GM12878 (cell line): ENCODE measurements at regions not wholly inside any gene's neighbourhood (a gene's known extent, or its start where the extent isn't known, plus 50 kb on each side); places are given as distances from the start of the nearest gene placed in this dataset.

ENCODE experiments used
- ETV6 ChIP-seq, 2 experiments: fragments of 450-650 bp in 1 of 2; IDR thresholded peaks in 1 of 2; conservative IDR thresholded peaks in 1 of 2; 2 replicates each; pipeline ENCODE4 v1.6.1; 2014; ENCODE audit warnings: antibody characterized with exemption in 1 of 2, borderline replicate concordance in 1 of 2, low read depth in 1 of 2, mild to moderate bottlenecking in 1 of 2, moderate library complexity in 1 of 2
- KDM1A ChIP-seq: fragments of 200-600 bp; sonication (generic); IDR thresholded peaks from 2 replicates; pipeline ENCODE4 v1.6.1; 2016; ENCODE audit warnings: borderline replicate concordance
- NFIC ChIP-seq: IDR thresholded peaks from 2 replicates; pipeline ENCODE4 v1.6.1; 2012; ENCODE audit warnings: low read depth, mild to moderate bottlenecking, inconsistent platforms, low read length, moderate library complexity
- TF ChIP-seq, protein P1 (sequence below): fragments of 450-650 bp; formaldehyde crosslinking; IDR thresholded peaks from 2 replicates; pipeline ENCODE4 v1.4.0; 2022; ENCODE audit warnings: mild to moderate bottlenecking, moderate library complexity
- TF ChIP-seq, protein P2 (sequence below): fragments of 150-350 bp; IDR thresholded peaks from 2 replicates; pipeline ENCODE4 v1.6.1; 2016; ENCODE audit warnings: low read depth, low read length

GRCh38 chr2:146227152-146228019, 1617.4 kb upstream of the ACVR2A start (continued):
- TF ChIP-seq, protein P1, sequence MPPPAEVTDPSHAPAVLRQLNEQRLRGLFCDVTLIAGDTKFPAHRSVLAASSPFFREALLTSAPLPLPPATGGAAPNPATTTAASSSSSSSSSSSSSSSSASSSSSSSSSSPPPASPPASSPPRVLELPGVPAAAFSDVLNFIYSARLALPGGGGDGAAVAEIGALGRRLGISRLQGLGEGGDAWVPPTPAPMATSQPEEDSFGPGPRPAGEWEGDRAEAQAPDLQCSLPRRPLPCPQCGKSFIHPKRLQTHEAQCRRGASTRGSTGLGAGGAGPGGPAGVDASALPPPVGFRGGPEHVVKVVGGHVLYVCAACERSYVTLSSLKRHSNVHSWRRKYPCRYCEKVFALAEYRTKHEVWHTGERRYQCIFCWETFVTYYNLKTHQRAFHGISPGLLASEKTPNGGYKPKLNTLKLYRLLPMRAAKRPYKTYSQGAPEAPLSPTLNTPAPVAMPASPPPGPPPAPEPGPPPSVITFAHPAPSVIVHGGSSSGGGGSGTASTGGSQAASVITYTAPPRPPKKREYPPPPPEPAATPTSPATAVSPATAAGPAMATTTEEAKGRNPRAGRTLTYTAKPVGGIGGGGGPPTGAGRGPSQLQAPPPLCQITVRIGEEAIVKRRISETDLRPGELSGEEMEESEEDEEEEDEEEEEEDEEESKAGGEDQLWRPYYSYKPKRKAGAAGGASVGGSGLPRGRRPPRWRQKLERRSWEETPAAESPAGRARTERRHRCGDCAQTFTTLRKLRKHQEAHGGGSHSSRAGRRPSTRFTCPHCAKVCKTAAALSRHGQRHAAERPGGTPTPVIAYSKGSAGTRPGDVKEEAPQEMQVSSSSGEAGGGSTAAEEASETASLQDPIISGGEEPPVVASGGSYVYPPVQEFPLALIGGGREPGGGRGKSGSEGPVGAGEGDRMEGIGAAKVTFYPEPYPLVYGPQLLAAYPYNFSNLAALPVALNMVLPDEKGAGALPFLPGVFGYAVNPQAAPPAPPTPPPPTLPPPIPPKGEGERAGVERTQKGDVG (CRISPR knock-in tag), result no peak
- TF ChIP-seq, protein P2, sequence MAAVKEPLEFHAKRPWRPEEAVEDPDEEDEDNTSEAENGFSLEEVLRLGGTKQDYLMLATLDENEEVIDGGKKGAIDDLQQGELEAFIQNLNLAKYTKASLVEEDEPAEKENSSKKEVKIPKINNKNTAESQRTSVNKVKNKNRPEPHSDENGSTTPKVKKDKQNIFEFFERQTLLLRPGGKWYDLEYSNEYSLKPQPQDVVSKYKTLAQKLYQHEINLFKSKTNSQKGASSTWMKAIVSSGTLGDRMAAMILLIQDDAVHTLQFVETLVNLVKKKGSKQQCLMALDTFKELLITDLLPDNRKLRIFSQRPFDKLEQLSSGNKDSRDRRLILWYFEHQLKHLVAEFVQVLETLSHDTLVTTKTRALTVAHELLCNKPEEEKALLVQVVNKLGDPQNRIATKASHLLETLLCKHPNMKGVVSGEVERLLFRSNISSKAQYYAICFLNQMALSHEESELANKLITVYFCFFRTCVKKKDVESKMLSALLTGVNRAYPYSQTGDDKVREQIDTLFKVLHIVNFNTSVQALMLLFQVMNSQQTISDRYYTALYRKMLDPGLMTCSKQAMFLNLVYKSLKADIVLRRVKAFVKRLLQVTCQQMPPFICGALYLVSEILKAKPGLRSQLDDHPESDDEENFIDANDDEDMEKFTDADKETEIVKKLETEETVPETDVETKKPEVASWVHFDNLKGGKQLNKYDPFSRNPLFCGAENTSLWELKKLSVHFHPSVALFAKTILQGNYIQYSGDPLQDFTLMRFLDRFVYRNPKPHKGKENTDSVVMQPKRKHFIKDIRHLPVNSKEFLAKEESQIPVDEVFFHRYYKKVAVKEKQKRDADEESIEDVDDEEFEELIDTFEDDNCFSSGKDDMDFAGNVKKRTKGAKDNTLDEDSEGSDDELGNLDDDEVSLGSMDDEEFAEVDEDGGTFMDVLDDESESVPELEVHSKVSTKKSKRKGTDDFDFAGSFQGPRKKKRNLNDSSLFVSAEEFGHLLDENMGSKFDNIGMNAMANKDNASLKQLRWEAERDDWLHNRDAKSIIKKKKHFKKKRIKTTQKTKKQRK, result no peak
- TF ChIP-seq ETV6 (conservative IDR thresholded peaks at IDR 0.05 in 1 of 2, IDR thresholded peaks at IDR 0.05 in 1 of 2; ENCODE audit: borderline replicate concordance in 1 of 2, low read depth in 1 of 2) (0 out of 4 replicates have a peak, but pooled peaks of 1 of the 2 experiments have one; percentile 44), KDM1A (no peak), NFIC (peak; percentile 46; the same call in 1 of the 2 replicates)
- TF ChIP-seq, all 136 proteins: peak for 16
